Bronchial epithelial cell (primary cell): ENCODE measurements at regions not wholly inside any gene's neighbourhood (a gene's known extent, or its start where the extent isn't known, plus 50 kb on each side); places are given as distances from the start of the nearest gene placed in this dataset.

Experiments
- DNase-seq: peaks from one replicate; pipeline ENCODE4 v3.0.0-alpha.2; 2010; ENCODE audit warnings: low read depth
- FAIRE-seq: peaks from 2 replicates; lab custom pipeline; 2011; peaks lifted over from hg19 to GRCh38; lab: Jason Lieb, UNC
- H3K27me3 ChIP-seq: 2 replicates; pipeline ENCODE4 v1.5.1; 2011; ENCODE audit warnings: low read length; ENCODE audit not compliant: control insufficient read depth, insufficient read depth
- H3K36me3 ChIP-seq: 2 replicates; pipeline ENCODE4 v1.5.1; 2011; ENCODE audit warnings: low read length; ENCODE audit not compliant: control insufficient read depth, insufficient read depth
- H3K4me3 ChIP-seq: 2 replicates; pipeline ENCODE4 v1.5.1; 2011; ENCODE audit warnings: mild to moderate bottlenecking, low read depth, low read length, control low read depth
- CTCF ChIP-seq: IDR thresholded peaks from 2 replicates; pipeline ENCODE4 v1.5.1; 2011; ENCODE audit warnings: mild to moderate bottlenecking, moderate library complexity, low read length, control low read depth, inconsistent platforms; ENCODE audit not compliant: insufficient read depth, severe bottlenecking

DNA sequence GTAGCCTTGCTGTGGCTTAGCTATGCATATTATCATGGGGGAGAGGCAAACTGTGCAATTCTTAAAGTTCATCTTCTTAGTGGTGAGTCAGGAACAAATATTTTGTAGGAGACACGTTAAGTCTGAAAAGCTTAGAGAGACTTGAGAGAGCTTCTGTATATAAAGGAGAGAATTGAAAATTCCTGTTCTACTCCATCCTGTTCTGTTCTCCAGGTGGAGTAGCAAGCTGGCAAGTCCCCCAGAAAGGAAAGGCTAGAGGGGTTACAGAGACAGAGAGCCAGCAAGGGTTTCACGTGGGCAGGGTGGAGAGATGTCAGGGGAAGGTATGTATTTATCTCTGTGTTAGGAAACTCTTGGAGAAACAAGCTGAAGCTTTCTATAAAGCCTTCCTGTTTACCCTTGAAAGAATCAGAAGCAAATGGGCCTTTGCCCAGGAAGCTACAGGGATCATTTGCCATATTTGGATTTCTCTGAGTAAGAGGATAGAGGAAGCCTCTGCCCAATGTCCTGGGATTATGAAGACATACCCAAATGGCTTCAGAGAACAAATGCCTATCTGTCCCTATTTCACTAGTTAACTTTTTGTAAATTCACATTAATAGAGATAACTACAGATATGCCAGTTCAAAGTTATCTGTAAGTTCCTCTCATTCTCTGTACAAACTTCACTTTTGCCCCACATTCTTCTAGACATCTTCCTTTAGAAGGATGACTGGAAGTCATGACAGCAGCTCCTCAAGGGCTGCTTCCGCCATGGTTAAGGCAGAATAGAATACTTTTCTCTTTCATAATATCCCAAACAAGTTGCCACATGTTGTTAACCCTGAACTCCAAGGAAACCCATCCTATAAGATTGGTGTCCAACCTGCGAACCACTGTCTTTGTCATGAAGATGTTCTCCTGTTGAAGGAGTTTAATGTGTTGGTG, 126.7 kb upstream of the NEDD9 start:
- DNase-seq = peak; percentile 58
- Histone ChIP-seq H3K4me3 (no peak overlapping the region), H3K36me3 (no peaks in the 10 kb centered on the region), H3K27me3 (no peaks in the 10 kb centered on the region)
- TF ChIP-seq CTCF = no peak
- FAIRE-seq = no peak

DNA sequence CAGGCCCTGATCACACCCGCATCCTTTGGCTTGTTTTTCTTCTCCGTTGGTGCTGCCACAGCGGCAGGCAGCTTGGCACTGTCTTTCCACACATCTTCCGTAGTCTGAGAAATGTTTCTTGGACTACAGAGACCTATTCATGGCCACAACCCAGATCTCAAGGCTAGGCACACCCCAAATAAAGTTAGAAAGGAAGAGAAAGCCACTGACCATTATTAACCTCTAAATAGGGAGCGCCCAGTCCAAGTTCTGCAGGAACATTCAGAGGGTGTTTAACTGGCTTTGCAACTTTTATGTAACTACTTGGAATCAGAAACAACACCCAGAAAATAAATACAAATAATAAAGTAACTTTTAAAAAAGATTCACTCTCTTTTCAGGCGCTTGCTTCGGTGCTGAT, 124.8 kb upstream of the NEDD9 start:
- no peak for TF ChIP-seq CTCF
- H3K27me3 ChIP-seq = no peaks in the 10 kb centered on the region
- FAIRE-seq = no peak

GRCh38 chr6:11356404-11357155, 124.1 kb upstream of the NEDD9 start:
- FAIRE-seq (no peak), DNase-seq (no peak)
- Histone ChIP-seq H3K4me3 (no peak overlapping the region), H3K36me3 (no peaks in the 10 kb centered on the region), H3K27me3 (no peaks in the 10 kb centered on the region)
- no peak for TF ChIP-seq CTCF

More for the DNA sequence above, 124.8 kb upstream of the NEDD9 start:
- Histone ChIP-seq H3K36me3 (no peaks in the 10 kb centered on the region), H3K4me3 (no peak overlapping the region)
- peak; percentile 41 for DNase-seq

DNA sequence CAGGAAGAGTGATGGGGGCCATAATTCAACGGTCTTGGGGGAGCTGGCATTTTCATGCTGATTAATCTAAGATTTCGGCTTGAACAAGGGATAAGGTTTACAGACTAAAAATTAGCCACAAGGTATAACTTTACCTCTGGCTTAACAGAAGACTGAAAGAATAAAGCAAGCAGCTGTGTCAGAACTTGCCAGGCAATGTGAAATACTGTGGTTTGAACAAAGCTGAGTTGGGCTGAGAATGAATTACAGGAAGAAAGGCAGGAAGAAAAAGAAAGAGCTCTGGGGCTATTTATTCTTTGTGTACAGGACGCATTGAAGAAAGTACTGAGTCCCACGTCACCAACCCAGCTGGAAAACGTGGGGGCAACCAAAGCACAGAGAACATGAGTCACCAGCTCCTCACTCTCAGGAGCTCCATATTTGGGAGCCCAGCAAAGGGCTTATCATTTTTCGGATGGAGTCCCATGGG, 121.5 kb upstream of the NEDD9 start:
- no peak overlapping the region for H3K4me3 ChIP-seq
- DNase-seq (peak; percentile 95), FAIRE-seq (no peak)
- no peak for TF ChIP-seq CTCF
- no peaks in the 10 kb centered on the region for H3K27me3 ChIP-seq
- no peaks in the 10 kb centered on the region for H3K36me3 ChIP-seq

GRCh38 chr6:11350294-11350693, 117.8 kb upstream of the NEDD9 start:
- no peaks in the 10 kb centered on the region for H3K36me3 ChIP-seq
- no peak for FAIRE-seq
- no peaks in the 10 kb centered on the region for H3K27me3 ChIP-seq
- no peak for TF ChIP-seq CTCF
- DNase-seq = peak; percentile 61
- H3K4me3 ChIP-seq = no peak overlapping the region
